NCI-H2196 (cell line): ENCODE measurements at regions not wholly inside any gene's neighbourhood (a gene's known extent, or its start where the extent isn't known, plus 50 kb on each side); places are given as distances from the start of the nearest gene placed in this dataset.

Source experiments
- DNase-seq: peaks from one replicate; lab custom pipeline; 2025; ENCODE audit not compliant: unreplicated experiment; lab: John Stamatoyannopoulos, UW

DNA sequence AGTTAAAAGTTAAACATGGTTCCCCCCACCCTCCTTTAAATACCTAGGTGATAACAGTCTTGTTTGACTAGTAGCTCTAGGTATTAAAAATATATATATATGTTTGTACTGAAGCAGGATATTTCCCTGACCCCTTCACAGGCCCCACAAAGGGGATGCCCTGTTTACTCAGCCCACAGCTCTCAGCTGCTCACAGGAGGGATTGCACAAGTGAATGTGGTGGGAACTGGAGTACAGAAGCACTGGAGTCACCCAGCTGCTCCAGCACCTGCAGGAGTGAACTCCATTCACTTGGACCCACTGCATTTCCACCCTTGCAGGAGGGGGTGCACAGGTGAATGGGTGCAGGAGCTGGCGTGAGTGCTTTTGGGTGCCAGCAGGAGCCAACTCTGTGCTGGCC lies 99.3 kb upstream of the TLR3 start:
- DNase-seq = no peak

DNA sequence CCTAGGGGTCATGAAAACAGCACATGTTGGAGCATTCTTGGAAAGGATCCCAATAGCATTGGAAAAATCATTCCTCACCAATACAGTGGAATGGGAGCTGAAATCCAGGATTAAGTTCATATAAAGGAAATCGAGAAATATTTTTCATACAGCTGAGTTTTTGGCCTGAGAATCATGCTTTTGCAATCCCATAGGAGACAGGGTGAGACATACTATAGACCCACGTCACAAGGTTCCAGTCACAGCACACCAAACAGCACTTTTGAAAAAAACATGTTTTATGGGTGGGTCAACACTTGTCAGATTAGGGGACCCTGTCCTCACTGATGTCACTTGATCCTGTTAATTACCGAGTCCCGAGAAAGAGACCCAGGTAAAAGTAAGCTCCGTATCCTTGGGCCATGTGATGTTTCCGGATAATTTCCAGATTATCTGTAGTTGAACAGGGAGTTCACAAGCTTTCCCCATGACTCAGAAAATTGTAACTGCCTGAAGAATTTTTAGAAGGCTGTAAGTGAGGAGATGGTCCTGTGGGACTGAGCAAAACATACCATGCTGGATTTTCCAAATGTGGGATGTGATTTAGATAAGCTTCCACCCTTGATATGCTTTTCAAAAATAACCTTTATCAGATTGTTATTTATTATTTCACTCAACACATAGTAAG lies 80.9 kb upstream of the TLR3 start:
- DNase-seq = no peak

DNA sequence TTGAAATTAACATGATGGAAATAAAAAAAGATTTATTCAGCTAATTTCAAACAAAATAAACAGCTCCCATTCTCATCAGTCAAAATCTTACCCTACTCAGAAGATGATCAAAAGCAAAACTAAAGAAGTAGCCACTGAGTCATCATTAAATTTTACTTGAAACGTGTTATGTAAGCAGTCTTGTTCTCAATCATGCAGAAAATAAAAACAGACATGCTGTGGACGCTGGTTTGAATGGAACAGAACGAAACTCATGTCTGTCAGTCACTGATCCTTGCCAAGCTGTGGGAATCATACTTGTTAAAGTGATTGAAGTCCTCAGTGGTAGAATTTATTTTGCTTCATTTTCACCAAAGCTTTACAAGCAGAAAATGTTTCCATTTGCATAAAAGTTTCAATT lies 77.2 kb upstream of the TLR3 start:
- DNase-seq = no peak

DNA sequence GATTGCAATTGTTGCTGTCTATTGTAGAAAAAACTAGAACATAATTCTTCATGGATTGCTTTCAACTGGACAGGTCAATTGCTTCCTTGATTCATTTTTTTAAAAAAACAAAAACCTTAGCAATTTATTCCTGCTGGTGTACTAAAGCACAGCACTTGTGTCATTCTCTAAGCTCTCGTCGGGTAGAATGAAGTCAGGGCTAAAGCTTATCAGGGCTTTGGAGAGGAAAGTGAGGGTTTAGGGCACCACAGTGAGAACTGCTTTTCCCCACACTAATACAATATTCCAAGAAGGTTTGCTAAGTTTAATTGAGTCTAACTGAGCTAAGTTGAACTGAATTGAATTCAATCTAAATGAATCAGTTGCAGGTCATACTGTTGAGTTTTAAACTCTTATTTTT lies 76.4 kb upstream of the TLR3 start:
- no peak for DNase-seq

DNA sequence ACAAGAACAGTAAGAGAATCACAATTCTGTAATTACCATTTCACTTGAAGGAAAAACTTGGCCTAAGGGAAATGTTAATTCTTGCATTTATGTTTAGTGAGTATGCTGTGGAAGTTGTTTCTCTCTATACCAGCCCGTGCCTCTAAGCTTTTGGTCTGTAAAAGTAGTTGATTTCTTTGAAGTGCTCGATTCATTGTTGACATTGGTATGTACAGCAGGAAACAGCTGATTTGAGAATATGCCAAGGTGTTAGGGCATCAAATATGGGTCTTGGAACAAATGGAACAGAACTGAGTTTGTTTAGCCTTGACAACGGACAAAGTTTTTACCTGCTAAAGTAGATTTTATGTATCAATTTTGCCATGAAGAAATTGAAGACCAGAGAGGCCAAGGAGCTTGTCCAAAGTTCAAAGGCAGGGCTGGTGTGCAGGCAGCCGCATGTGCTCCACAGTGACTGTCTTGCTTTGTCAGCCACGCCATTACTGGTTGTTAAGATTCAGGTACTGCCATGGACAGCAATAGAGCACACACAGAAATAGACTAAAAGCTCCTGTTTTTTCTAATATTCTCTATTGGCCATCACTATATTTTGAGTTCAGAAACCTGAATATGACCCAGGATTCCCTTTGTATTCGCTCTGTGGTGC lies 75.5 kb upstream of the TLR3 start:
- DNase-seq = no peak

DNA sequence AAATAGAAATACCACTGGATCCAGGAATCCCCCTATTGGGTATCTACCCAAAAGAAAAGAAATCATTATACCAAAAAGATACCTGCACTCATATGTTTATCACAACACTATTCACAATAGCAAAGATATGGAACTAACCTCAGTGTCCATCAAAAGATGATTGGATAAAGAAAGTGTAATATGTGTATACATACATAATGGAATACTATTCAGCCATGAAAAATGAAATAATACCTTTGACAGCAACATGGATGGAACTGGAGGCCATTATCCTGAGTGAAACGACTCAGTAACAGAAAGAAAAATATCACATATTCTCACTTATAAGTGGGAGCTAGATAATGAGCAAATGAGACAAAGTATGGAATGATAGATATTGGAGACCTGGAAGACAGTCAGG lies 74.2 kb upstream of the TLR3 start:
- DNase-seq = no peak

DNA sequence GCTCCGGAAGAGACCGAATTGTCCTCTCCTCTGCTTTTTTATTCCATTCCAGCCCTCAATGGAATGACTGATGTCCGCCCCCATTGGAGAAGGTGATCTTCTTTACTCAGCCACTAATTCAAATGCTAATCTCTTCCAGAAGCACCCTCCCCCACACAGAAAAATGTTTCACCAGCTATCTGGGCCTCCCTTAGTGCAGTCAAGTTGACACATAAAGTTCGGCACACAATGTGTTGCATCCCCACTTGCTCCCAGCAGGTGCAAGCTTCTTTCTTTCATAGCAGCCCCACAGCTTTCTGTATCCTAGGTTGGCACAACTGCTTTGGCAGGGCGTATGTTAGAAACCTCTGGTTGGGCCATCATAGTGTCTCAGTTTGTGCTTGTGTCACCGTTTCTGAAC lies 73.3 kb upstream of the TLR3 start:
- DNase-seq = no peak

DNA sequence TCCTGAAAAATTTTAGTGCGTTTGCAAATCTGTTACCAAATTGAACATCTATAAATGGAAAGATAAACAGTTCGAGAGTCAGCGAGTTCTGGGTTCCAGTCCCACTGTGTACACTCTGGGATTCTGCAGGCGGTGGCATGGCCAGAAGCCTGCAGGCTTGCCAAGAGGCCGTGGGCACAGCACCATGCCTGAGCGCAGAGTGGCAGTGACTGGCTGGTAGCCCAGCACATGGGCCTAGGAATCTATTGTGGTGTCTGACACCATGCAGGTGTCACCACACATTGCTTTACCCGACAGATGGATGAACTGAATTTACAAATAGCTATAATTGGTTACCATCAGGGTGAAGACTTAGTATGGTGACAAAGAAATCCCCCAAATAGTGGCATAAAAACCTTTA lies 71.7 kb upstream of the TLR3 start:
- no peak for DNase-seq

DNA sequence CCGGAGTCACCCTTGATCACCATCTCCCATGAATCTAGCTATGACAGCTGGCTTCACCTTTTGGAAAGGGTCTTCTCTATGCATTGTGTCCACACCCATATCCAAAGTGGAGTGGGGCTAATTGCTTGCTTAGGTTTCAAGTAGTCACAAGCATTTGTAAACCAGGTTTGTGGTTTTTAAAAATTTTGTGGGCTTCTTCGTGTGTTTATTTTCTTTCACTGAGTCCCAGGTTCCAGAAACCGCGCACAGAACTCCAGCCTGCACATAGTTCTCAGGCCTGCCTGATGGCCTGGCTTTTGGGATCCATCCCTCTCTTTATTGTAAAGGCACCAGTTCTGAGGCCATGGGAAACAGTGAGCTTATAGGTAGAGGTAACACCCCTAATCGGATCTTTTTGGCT lies 70.2 kb upstream of the TLR3 start:
- no peak for DNase-seq

DNA sequence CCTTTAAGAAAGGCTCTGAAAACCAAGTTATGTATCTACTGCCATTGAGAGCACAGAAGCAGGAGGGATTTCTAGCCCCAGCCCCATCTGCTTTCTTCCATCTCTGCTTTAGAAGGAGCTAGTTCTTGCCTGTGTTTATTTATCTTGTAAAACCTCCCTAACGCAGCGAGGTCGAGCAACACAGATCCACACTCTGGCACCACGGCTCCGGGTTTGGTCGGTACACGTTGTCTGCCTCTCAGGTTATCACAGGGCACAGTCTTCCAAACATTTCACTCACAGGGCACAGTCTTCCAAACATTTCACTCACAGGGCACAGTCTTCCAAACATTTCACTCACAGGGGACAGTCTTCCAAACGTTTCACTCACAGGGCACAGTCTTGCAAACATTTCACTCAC lies 69.7 kb upstream of the TLR3 start:
- DNase-seq = no peak

DNA sequence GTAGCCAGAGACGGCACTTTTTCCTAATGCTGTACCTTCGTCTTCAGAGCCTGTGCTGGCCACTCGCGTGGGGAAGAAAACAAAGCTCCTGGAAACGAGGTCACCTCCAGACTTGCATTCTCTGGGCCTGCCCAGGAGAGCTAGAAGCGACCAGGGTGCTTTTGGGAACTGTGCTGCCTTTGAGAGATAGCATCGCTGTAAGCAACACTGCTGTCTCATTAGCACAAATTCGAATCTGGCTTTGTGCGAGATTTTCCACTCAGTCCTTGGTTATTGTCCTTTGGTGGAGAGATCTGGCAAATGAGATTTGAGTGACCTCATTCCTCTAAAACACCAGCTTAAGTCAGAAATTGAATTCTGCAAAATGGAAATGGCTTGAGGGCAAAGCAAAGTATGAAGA lies 66.1 kb upstream of the TLR3 start:
- no peak for DNase-seq

DNA sequence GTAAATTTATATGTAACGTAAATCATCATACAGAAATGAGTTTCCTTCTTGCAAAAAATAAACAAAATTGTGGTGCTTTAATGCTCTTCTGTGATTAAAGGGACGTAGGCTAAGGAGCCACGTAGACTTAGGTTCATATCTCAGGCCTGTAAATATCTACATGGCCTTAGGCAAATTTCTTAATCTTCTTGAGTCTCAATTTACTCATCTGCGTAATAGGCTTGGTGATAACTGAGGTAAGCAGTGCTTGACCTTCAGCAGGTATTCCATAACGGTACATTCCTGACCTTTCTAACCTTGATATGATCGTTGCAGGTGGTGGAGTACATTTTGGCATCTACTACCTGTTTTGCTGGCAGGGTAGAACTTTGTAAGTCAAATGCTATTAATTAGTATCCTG lies 65.2 kb upstream of the TLR3 start:
- DNase-seq = no peak

DNA sequence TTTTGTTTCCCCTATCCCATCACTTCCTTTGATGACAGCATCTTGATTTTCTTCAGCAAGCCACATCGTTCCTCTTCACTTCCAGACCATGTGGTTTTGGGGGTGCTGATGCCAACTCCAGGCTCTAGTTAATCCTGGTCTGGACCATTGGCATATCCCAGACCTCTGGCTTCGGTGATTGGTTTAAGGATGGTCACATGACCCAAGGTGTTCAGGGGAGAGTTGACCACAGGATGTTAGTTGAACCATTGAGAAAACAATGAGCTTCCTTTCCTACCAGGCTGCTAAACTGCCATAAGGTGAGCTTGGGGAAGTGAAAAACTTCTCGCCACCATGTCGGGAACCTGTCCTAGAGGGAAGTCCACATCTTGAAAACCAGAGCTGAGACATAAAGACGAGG lies 60.9 kb upstream of the TLR3 start:
- no peak for DNase-seq

DNA sequence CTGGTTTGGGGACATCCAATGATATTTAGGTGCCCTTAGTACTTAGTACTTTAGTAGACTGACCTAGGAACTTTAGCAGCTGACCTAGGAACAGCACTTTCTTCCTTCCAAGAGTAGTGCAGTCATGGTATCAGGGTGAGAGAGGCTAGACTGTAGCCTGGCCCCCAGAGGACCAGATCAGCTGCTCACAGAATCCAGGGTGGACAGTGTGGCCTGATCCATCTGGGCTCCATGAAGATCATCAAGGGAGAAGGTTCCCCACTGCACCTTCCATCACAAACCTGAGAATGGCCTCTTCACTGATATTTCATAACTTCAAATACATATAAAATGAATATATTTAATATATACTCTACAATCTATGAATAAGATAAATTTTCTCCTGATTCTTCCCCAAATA lies 59.0 kb upstream of the TLR3 start:
- no peak for DNase-seq

DNA sequence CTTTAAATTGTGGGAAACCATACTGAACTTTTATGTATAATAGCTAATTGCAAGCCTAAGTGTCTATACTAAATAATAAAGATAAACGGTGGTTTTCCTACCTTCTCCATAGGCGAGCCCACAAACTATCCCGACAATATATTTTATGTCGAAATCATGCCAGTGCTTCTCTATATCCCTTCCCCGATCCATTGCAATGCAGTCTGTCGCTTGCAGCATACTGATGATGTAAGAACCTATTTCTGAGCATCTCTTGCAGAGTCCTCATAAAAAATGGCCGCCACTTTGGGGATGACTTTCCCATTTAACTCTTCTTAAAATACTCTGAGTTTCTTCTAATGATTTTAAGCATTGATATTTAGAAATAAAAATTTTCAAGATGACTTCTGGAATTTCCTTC lies 58.1 kb upstream of the TLR3 start:
- no peak for DNase-seq

DNA sequence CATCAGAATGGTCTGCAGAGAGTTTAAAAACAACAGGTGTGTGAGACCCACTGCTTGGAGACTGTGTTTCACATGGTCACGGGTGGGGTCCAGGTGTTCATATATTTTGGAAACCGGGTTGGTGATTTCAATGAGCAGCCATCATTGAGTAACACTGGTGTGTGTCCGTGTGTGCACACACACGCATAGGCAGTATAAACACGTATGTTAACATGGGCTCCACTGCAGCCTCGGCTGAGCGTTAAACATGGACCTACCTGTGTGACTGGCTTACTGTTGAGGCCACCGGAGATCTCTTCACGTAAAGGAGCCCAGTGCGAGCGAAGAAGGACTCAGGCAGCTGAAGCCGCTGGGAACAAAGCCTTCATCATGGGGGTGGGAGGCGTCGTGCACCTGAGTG lies 56.9 kb upstream of the TLR3 start:
- DNase-seq = no peak

DNA sequence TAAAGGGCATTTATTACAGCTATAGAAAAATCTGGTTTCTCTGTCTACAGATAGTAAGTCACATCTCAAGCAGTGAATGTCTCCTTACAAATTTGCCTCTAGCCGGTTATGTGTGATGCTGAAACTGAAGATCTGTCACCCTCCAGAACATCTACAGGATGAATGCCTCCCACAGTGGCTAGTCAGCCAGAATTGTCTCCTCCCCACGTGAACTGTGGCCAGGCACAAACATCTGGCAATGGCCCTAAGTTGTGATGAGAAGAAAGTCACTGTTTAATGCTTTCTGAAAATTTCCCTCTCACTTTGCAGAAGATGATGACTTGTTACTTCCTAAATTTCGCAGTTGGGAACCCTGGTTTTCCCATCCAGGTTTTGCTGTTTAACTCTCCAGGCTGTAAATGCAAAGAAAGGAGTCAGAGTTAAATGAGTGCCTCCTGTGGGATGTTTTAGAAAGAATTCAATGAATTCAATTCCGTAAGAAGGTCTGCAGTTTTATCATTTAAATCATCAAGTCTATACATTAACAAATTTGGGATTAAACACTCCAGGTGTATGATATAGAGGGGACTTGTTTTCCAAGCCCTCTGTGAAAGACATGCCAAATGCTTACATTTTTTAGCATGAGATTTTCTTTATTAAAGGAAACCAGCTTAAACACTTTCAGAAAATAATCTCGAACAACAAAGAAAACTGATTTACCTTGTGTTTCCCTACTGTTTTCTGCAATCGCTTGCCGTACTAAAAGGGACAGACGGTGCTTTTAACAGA lies 55.4 kb upstream of the TLR3 start:
- DNase-seq = no peak

DNA sequence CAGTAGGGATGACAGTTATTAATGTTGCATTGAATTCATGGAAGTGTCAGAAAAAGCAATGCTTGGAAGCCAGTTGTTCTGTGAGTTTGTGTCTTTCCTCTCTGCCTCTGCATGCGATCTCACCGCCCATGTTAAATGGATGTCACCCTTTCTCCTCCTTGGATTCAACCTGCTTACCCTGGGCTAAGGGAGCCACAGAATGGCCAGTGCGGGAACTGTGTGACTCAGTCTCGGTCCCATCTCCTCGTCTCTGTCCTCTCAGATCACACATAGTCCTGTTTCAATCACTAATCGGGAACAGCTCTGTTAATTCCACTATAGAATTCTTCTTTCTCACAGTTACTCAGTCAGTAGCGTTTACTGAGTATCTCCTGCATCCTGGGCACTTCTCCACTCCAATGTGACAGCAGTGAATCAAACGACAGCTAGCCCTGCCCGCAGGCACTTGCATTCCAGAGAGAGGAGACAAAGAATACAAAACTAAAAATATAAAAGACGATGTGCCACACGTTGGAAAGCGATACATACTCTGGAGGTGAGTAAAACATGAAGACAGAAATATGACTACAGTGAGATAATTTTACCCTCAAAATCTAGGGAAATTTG lies 53.6 kb upstream of the TLR3 start:
- no peak for DNase-seq

DNA sequence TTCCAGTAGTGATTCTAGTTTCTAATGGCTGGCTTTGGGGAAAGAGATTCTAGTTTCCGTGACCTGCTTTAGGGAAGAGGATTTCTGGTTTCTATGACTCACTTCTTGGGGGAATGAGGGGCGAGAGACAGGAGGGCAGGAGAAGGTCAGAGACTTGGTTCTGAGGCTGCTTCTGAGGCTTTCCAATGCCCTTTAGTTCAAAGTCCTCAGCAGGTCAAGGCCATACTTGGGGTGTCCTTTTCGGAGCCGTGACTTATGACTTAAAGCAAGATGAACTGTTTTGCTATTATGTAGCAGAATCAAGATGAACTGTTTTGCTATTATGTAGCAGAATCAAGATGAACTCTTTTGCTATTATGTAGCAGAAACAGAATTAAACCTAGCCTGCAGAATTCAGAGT lies 52.2 kb upstream of the TLR3 start:
- DNase-seq = no peak

DNA sequence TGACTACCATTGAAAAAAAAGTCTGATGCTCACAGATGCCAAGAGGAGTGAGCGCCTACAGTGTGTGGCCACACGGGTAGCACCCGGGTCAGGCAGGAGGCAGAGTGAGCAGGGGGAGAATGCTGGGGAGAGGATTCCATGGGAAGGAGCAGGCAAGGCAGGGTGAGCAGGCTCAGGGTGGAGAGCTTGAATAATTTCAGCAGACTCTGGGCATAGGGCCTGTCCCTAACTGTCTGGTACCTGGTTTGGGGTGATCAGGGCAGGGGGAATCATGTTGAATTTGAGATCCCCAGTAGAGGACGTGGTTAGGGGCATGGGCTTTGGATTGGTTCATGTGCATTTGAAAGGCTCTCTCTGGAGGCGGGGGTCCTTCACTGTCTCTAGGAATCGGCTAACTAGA lies 51.2 kb upstream of the TLR3 start:
- DNase-seq = no peak

DNA sequence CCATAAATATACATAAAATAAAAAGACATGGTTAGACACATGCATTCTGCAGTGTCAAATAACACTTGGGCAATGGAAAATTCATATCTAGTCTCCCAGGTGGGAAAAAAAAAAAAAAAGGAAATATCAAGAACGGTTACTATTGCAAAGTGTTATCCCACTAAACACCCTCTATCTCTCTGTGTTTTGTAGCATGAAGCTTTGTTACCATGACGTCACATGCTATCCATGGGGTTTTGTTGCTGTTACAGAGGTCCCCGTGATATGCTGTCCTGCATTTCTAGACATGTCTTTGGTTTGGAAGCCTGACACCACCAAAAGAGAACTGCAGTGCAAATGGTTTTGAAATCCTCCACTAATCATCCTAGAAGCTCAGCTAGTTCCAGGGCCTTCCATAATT lies 50.7 kb upstream of the TLR3 start:
- DNase-seq = no peak

DNA sequence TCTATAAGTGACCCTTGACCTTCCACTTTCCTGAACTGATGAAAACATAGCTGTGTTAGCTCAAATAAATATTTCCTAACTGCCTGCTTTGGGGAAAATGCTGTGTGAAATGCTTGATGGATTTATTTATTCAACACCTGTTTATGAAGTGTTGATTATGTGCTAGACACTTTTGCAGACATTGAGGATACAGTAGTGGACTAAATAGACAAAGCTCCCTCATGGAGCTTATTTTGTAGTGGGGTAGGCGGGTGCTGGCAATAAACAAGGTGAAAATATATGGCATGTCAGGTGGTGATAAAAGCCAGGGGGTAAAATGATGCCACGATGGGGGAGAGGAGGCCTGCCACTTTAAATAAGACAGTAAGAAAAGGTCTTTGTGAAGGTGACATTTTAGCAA lies 50.2 kb upstream of the TLR3 start:
- DNase-seq = no peak
